PC-9 (cell line): ENCODE measurements at regions not wholly inside any gene's neighbourhood (a gene's known extent, or its start where the extent isn't known, plus 50 kb on each side); places are given as distances from the start of the nearest gene placed in this dataset.

Source experiments
- EZH2 ChIP-seq: fragments of 200-600 bp; sonication (generic); IDR thresholded peaks from 2 replicates; pipeline ENCODE4 v1.8.0; 2017; ENCODE audit warnings: antibody characterized with exemption, low read depth
- TF ChIP-seq, protein P1 (sequence below): fragments of 200-600 bp; sonication (generic); conservative IDR thresholded peaks from 2 replicates; pipeline ENCODE4 v1.6.1; 2017; ENCODE audit warnings: mixed run types, antibody characterized with exemption, mild to moderate bottlenecking, moderate library complexity

DNA sequence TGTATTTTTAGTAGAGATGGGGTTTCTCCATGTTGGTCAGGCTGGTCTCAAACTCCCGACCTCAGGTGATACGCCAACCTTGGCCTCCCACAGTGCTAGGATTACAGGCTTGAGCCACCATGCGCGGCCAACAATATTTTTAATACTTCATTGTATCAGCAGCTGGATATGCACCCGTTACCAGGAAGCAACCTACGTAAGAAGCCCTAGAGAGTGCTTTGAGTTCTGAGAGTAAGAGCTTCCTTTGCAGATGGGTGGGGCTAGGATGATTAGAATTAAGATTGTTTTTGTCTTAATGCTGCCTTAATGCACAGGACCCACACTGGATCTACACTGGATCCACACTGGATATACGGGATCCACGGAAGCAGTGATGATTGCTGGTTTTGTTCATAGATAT lies 123.9 kb upstream of the ABCA1 start:
- TF ChIP-seq, protein P1, sequence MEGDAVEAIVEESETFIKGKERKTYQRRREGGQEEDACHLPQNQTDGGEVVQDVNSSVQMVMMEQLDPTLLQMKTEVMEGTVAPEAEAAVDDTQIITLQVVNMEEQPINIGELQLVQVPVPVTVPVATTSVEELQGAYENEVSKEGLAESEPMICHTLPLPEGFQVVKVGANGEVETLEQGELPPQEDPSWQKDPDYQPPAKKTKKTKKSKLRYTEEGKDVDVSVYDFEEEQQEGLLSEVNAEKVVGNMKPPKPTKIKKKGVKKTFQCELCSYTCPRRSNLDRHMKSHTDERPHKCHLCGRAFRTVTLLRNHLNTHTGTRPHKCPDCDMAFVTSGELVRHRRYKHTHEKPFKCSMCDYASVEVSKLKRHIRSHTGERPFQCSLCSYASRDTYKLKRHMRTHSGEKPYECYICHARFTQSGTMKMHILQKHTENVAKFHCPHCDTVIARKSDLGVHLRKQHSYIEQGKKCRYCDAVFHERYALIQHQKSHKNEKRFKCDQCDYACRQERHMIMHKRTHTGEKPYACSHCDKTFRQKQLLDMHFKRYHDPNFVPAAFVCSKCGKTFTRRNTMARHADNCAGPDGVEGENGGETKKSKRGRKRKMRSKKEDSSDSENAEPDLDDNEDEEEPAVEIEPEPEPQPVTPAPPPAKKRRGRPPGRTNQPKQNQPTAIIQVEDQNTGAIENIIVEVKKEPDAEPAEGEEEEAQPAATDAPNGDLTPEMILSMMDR: no peak
- no peak for TF ChIP-seq EZH2
